ENCODE measurements at regions not wholly inside any gene's neighbourhood (a gene's known extent, or its start where the extent isn't known, plus 50 kb on each side); places are given as distances from the start of the nearest gene placed in this dataset.
"Not testable (repeated sequence)": the region's sequence is repeated elsewhere in the genome, so short reads cannot be mapped to it uniquely, and the experiment has no call there.

DNA sequence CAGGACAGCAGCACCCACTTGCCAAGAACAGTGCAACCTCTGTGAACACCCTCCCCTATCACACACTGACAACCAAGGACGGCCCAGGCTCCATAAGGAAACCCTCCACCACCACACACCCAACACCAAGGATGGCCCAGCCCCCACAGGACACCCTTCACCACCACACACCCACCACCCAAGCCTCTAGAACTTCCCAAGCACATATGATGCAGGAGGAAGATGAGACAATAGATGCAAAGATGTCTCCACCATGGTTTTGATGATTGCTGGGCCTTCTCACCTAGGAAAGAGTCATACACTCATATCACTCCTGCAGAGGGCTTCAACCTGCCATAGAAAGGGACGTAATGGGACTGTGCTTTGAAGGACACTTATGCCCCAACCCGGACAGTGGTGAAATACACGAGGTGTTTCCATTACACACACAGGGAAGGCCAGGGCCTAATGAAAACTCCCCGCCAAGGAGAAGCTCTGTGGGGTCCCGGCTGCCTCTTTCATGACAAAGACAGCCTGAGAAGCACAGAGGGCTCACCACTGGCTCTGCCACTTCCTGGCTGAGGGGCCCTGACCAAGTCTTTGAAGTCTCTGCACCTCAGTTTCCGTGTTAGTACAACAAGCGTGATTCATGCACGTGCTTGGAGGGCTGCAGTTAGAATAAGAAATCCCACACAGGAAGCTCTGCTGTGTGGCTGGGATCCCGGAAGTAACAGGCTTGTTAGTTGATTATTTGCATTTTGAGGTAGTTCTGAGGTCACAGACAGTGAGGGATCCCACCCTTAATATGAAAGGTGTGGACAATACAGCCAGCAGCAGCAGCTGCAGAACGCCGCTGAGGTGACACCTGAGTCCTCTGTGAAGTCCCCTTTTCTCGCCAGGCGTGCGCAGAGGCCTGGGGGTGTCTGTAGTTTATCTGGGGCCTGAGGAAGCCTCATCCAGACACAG lies 61.9 kb upstream of the ATP12A start:
- DNase-seq (ENCODE audit: low read depth in 2 of 2): peak; percentile 53 to 54

DNA sequence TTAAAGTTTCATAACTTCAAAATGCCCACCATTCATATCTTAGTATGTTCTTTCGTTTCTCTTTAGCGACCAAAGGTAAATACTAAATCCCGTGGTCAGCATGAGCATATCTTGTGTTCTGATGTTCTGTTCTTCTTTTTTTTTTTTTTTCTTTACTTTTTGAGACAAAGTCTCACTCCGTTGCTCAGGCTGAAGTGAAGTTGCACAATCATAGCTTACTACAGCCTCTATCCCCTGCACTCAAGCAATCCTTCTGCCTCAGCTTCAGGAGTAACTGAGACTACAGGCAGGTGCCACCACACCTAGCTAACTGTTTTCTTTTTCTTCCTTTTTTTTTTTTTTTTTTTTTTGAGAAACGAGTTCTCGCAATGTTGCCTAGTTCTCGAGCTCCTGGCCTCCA lies 60.9 kb upstream of the ATP12A start:
- no peak for DNase-seq (ENCODE audit: low read depth in 2 of 2)

DNA sequence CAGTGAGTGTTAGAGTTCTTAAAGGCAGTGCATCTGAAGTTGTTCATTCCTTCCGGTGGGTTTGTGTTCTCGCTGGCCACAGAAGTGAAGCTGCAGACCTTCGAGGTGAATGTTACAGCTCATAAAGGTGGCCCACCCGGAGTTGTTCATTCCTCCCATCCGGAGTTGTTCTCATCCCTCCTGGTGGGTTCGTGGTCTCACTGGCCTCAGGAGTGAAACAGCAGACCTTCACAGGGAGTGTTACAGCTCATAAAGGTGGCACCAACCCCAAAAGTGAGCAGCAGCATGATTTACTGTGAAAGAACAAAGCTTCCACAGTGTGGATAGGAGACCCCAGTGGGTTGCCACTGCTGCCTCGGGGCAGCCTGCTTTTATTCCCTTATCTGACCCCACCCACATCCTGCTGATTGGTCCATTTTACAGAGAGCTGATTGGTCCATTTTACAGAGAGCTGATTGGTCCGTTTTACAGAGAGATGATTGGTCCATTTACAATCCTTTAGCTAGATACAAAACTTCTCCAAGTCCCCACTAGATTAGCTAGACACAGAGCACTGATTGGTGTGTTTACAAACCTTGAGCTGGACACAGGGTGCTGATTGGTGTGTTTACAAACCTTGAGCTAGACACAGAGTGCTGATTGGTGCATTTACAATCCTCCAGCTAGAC lies 57.6 kb upstream of the ATP12A start:
- not testable (repeated sequence) for DNase-seq (ENCODE audit: low read depth in 2 of 2)

DNA sequence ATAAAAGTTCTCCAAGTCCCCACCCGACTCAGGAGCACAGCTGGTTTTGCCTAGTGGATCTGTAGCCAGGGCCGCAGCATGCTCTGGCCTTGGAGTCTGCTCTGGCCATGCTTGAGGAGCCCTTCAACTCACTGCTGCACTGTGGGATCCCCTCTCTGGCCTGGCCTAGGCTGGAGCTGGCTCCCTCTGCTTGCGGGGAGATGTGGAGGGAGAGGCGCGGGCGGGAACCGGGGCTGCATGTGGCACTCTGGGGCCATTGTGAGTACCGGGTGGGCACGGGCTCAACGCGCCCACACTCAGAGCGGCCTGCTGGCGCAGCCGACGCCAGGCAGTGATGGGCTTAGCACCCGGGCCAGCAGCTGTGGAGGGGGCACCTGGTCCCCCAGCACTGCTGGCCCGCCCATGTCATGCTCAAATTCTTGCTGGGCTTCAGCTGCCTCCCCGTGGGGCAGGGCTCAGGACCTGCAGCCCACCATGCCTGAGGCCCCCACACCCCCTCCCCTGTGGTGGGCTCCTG lies 57.0 kb upstream of the ATP12A start:
- no peak for DNase-seq (ENCODE audit: low read depth in 2 of 2)

DNA sequence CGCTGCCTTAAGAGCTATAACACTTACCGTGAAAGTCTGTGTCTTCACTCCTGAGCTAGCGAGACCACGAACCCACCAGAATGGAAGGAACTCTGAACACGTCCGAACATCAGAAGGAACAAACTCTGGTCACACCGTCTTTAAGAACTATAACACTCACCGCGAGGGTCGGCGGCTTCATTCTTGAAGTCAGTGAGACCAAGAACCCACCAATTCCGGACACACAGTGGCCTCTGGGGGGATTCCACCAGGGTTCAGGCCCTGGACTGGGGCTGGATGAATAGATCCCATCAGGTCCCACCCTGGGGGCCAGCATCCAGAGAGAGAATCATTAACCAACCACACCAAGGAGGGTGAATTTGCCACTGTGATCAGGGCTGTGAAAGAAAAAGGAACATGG lies 55.8 kb upstream of the ATP12A start:
- DNase-seq (ENCODE audit: low read depth in 2 of 2): no peak

DNA sequence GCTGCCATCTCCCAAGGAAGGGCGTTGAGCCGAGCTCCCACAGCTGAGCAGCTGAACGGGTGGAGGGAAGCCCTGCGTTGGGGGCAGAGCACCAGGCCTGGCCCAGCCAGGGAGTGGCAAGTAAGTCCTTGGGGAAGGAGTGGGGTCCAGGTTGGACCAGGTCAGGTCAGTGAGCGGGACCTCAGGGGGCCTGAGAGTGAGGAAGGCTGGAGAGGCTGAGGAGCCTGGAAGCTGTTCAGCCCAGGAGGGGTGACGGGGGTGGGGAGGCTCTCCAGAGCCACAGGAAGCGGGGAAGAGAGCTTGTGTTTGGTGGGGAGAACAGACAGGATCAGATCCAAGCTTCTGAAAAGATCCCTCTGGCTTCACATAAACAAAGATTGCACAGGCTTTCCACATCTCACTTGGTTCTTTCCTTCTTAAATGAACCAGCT lies 55.4 kb upstream of the ATP12A start:
- DNase-seq (ENCODE audit: low read depth in 2 of 2): no peak

DNA sequence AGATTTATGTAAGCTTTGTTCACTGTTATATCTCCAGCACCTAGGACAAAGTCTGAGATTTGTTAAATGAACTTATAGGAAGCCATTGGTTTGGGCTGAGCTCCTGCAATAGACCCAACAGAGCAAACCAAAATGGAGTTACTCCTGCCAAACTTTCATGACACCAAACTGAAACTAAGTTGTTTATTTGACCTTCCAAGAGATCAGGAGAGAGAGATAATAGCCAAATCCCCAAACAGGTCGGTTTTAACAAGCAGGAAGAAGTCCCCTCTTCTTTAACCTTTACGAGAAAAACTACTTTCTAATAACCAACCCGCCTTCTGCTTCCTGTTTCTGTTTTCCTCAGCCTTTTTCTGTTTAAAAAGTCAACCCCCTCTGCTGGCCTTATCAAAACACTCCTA lies 54.9 kb upstream of the ATP12A start:
- DNase-seq (ENCODE audit: low read depth in 2 of 2): no peak

DNA sequence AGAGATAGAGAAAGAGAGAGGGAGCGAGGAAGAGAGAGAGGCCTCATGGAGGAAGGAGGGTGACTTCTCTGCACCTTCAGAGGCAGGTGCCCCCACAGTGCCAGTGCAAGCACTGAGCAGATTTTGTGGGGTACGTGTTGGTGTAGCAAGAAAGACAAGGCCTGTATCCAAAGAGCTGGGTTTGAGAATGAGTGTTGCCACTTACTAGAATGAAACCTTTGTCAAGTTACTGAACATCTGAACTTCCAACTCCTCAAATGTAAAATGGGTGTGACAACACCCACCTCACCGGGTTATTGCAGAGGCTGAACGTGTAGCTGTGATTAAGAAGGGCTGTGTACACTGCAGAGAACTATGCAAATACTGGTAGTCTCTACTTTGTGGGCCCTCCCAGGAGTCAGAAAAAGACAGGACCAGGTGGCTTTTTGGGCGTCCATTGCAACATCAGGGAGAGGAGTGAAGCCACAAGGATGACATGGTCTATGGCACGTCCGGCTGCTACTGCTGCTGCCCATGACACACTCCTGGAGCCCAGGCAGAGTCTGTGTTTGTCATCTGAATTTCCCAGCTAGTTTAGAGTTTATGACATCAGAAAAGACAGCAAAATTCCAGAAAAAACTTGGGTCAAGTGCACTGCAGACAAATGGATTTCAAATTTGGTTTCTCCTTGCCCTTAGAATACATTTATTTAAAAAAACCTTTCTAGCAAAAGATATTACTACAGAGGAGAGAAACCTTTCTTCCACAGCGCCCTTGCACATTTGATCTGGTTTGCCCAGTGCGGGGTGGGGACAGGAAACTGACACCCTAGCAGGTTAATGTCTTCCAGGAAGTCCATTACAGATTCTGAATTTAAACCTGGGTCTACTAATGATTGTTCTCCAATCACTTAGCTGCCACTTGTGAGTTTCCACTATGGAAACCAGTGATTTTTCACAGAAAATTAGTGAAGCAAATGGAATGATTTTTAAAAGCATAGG lies 54.0 kb upstream of the ATP12A start:
- no peak for DNase-seq (ENCODE audit: low read depth in 2 of 2)

DNA sequence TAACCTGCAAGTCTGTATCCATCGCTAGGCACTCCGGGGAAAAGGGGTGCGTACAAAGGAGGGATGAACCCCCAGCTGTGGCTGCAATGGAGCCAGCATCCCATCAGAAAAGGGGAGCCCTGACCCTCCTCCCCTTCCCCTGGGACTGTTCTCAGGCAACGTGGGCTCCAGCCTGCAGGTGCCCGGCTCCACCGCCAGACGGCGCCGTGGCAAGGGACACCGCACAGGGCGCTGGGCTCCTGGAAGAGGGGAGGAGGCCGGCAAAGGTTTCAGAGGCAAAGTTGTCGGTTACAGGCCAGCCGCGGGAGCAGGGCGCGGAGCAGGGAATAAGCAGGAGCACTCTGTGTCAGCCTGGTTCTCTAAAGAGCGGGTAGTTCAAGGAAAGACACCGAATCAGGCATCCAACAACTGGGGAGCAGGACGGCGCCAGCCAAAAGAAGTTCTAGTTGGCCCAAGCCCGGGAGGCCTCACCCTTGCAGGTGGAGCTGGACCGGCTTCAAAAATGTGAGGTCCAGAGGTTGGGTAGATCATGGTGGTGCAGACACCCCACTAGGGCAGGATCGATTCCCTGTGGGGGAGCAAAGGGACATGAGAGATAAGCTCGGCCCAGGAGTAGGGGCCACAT lies 53.0 kb upstream of the ATP12A start:
- no peak for DNase-seq (ENCODE audit: low read depth in 2 of 2)

DNA sequence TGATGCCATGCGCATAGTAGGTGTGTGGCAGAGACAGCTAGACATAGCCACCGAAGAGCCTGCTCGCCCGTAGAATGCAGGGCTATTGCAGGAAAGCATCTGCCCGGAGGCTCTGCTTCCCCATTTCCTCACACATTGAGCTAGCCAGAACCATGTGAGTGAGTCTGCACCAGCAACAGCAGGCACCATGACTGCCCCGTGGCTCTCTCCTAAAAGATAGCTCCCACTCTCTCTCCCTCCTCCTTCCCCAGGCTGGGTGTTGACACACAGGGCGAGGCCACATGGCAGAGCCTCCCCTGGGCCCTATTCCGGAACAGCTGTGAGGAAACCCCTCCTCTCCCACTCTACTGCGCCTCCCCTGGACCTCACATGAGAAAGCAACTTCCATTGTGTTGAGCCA lies 52.3 kb upstream of the ATP12A start:
- DNase-seq (ENCODE audit: low read depth in 2 of 2): no peak

DNA sequence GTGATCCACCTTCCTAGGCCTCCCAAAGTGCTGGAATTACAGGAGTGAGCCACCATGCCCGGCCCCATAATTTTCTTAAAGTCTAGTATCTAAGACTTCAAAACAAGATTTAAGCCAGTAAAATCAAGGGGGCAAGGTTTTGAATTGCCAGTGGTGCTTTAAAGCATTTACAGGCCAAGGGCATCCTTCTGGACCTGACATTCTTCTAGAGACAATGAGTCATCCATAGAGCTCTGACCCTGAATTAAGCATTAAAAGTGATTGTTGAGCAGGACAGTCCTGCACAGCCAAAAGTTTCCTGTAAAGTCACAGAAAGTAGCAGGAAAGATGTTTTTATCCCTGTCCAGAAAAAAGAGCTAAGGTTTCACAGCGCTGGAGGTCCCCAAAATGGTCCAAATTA lies 50.9 kb upstream of the ATP12A start:
- no peak for DNase-seq (ENCODE audit: low read depth in 2 of 2)

DNA sequence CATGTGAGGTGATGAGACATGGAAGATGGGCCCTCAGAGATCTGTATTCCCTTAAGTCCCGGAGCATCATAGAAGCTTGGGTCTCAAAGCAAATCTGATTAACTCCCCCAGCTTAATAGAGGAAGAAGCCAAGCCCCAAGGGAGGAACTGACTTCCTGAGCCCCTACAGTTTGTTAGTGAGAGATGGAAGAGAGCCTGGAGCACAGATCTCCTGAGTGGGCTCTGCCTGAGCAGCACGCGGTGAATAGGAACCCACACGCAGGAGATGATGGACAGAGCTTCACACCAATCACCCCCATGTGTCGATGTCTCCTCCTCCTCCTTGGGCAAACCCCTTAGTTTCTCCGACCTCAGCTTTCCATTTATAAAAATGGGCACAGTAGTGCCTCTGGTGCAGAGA lies 50.1 kb upstream of the ATP12A start:
- no peak for DNase-seq (ENCODE audit: low read depth in 2 of 2)
